Fibroblast of lung (primary cell): ENCODE measurements at regions not wholly inside any gene's neighbourhood (a gene's known extent, or its start where the extent isn't known, plus 50 kb on each side); places are given as distances from the start of the nearest gene placed in this dataset.
"Not testable (repeated sequence)": the region's sequence is repeated elsewhere in the genome, so short reads cannot be mapped to it uniquely, and the experiment has no call there.

Experiments used
- DNase-seq, 2 donors: peaks; one replicate each; pipeline versions ENCODE4 v3.0.0 to v3.0.0-alpha.2; 2010; ENCODE audit warnings: low read depth in 2 of 2
- H2AFZ ChIP-seq: 2 replicates; pipeline ENCODE4 v1.5.1; 2012; ENCODE audit warnings: low read length, control low read depth, inconsistent platforms
- H3K27ac ChIP-seq: 2 replicates; pipeline ENCODE4 v1.5.1; 2011; ENCODE audit warnings: low read length, control low read depth; ENCODE audit not compliant: insufficient read depth
- H3K27me3 ChIP-seq: 2 replicates; pipeline ENCODE4 v1.5.1; 2011; ENCODE audit warnings: mild to moderate bottlenecking, low read length; ENCODE audit not compliant: control insufficient read depth, insufficient read depth
- H3K36me3 ChIP-seq: 2 replicates; pipeline ENCODE4 v1.5.1; 2011; ENCODE audit warnings: low read length; ENCODE audit not compliant: control insufficient read depth, insufficient read depth
- H3K4me1 ChIP-seq: 2 replicates; pipeline ENCODE4 v1.5.1; 2011; ENCODE audit warnings: low read length; ENCODE audit not compliant: control insufficient read depth, insufficient read depth; ENCODE audit errors: extremely low read depth
- H3K4me2 ChIP-seq: 2 replicates; pipeline ENCODE4 v1.5.1; 2011; ENCODE audit warnings: low read length, control low read depth; ENCODE audit not compliant: insufficient read depth; ENCODE audit errors: extremely low read depth
- H3K4me3 ChIP-seq, 4 experiments: fragments of 200-600 bp in 1 of 4; sonication (generic) in 1 of 4; replicated peaks in 1 of 4; 2 replicates each; pipeline ENCODE4 v1.5.1; 2011 to 2016; ENCODE audit warnings: low read length in 4 of 4, low read depth in 3 of 4, mild to moderate bottlenecking in 3 of 4, control low read depth in 2 of 4, inconsistent platforms in 1 of 4, mixed read lengths in 1 of 4; ENCODE audit not compliant: insufficient read depth in 1 of 4; ENCODE audit errors: control extremely low read depth in 1 of 4
- H3K79me2 ChIP-seq: 2 replicates; pipeline ENCODE4 v1.5.1; 2012; ENCODE audit warnings: mild to moderate bottlenecking, low read length, inconsistent platforms; ENCODE audit not compliant: control insufficient read depth, insufficient read depth
- H3K9ac ChIP-seq: 2 replicates; pipeline ENCODE4 v1.5.1; 2011; ENCODE audit warnings: mild to moderate bottlenecking, low read length, control low read depth; ENCODE audit not compliant: insufficient read depth
- H3K9me3 ChIP-seq: 2 replicates; pipeline ENCODE4 v1.5.1; 2012; ENCODE audit warnings: low read depth, low read length; ENCODE audit not compliant: control insufficient read depth, insufficient read depth
- H4K20me1 ChIP-seq: 2 replicates; pipeline ENCODE4 v1.5.1; 2011; ENCODE audit warnings: low read length; ENCODE audit not compliant: control insufficient read depth, insufficient read depth; ENCODE audit errors: extremely low read depth
- EZH2 ChIP-seq: IDR thresholded peaks from 2 replicates; pipeline ENCODE4 v1.5.1; 2012; ENCODE audit warnings: low read length, control low read depth, mild to moderate bottlenecking; ENCODE audit errors: missing control alignments
- TF ChIP-seq, protein P1 (sequence below), 2 donors: IDR thresholded peaks in 1 of 2; conservative IDR thresholded peaks in 1 of 2; 1 replicate in 1 of 2; 2 replicates in 1 of 2; pipeline ENCODE4 v1.5.1; 2011 to 2012; ENCODE audit warnings: low read length in 2 of 2, control low read depth in 1 of 2, inconsistent platforms in 1 of 2, low read depth in 1 of 2, mild to moderate bottlenecking in 1 of 2

- Histone ChIP-seq H3K4me1 (no peaks in the 10 kb centered on the region), H4K20me1 (no peaks in the 10 kb centered on the region), H3K9ac (no peak overlapping the region), H3K27ac (no peak overlapping the region), H3K79me2 (no peaks in the 10 kb centered on the region), H3K4me2 (no peak overlapping the region), H3K4me3 (no peak overlapping the region), H3K27me3 (no peaks in the 10 kb centered on the region), H3K9me3 (no peaks in the 10 kb centered on the region), H2AFZ (no peak overlapping the region), H3K36me3 (no peaks in the 10 kb centered on the region)
- TF ChIP-seq EZH2: no peak
- TF ChIP-seq, protein P1, sequence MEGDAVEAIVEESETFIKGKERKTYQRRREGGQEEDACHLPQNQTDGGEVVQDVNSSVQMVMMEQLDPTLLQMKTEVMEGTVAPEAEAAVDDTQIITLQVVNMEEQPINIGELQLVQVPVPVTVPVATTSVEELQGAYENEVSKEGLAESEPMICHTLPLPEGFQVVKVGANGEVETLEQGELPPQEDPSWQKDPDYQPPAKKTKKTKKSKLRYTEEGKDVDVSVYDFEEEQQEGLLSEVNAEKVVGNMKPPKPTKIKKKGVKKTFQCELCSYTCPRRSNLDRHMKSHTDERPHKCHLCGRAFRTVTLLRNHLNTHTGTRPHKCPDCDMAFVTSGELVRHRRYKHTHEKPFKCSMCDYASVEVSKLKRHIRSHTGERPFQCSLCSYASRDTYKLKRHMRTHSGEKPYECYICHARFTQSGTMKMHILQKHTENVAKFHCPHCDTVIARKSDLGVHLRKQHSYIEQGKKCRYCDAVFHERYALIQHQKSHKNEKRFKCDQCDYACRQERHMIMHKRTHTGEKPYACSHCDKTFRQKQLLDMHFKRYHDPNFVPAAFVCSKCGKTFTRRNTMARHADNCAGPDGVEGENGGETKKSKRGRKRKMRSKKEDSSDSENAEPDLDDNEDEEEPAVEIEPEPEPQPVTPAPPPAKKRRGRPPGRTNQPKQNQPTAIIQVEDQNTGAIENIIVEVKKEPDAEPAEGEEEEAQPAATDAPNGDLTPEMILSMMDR (conservative IDR thresholded peaks at IDR 0.05 in 1 of 2, IDR thresholded peaks at IDR 0.05 in 1 of 2; ENCODE audit: low read depth in 1 of 2, low read length in 2 of 2): no peak
- no peak for DNase-seq
These were observed 83.6 kb upstream of the PIK3C3 start for GRCh38 chr18:41871229-41872000.

- Histone ChIP-seq H3K4me3 (no peak overlapping the region), H3K79me2 (no peaks in the 10 kb centered on the region), H3K36me3 (no peaks in the 10 kb centered on the region), H3K27me3 (no peaks in the 10 kb centered on the region), H3K27ac (no peak overlapping the region), H2AFZ (no peak overlapping the region), H4K20me1 (no peaks in the 10 kb centered on the region), H3K9me3 (no peaks in the 10 kb centered on the region), H3K9ac (no peak overlapping the region), H3K4me2 (no peak overlapping the region), H3K4me1 (no peaks in the 10 kb centered on the region)
- peak in 1 of 2 donors; percentile 43 for DNase-seq
- TF ChIP-seq, protein P1 (conservative IDR thresholded peaks at IDR 0.05 in 1 of 2, IDR thresholded peaks at IDR 0.05 in 1 of 2; ENCODE audit: low read depth in 1 of 2, low read length in 2 of 2): no peak
- no peak for TF ChIP-seq EZH2
These were observed 84.2 kb upstream of the PIK3C3 start for GRCh38 chr18:41870817-41871216.

GRCh38 chr18:41870191-41870590 lies 84.8 kb upstream of the PIK3C3 start:
- H3K4me2 ChIP-seq: no peak overlapping the region
- H3K4me1 ChIP-seq: no peaks in the 10 kb centered on the region
- TF ChIP-seq EZH2: no peak
- TF ChIP-seq, protein P1 (conservative IDR thresholded peaks at IDR 0.05 in 1 of 2, IDR thresholded peaks at IDR 0.05 in 1 of 2; ENCODE audit: low read depth in 1 of 2, low read length in 2 of 2): no peak
- no peak overlapping the region for H2AFZ ChIP-seq
- H3K36me3 ChIP-seq: no peaks in the 10 kb centered on the region
- no peaks in the 10 kb centered on the region for H4K20me1 ChIP-seq
- H3K27me3 ChIP-seq: no peaks in the 10 kb centered on the region
- no peak overlapping the region for H3K27ac ChIP-seq
- H3K9ac ChIP-seq: no peak overlapping the region
- no peaks in the 10 kb centered on the region for H3K9me3 ChIP-seq
- H3K4me3 ChIP-seq: no peak overlapping the region
- no peak for DNase-seq
- no peaks in the 10 kb centered on the region for H3K79me2 ChIP-seq

DNA sequence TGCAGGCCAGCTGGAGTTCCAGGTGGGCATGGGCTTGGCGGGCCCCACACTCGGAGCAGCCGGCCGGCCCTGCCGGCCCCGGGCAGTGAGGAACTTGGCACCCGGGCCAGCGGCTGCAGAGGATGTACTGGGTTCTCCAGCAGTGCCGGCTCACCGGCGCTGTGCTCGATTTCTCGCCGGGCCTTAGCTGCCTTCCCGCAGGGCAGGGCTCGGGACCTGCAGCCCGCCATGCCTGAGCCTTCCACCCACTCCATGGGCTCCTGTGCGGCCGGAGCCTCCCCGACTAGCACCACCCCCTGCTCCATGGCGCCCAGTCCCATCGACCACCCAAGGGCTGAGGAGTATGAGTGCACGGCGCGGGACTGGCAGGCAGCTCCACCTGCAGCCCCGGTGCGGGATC lies 89.2 kb upstream of the PIK3C3 start:
- not testable (repeated sequence) for H3K4me2 ChIP-seq, H2AFZ ChIP-seq, H3K27me3 ChIP-seq, H3K27ac ChIP-seq, H3K9ac ChIP-seq, H4K20me1 ChIP-seq, H3K4me1 ChIP-seq, H3K4me3 ChIP-seq, DNase-seq, H3K36me3 ChIP-seq, H3K9me3 ChIP-seq, H3K79me2 ChIP-seq
